ENCODE measurements at regions not wholly inside any gene's neighbourhood (a gene's known extent, or its start where the extent isn't known, plus 50 kb on each side); places are given as distances from the start of the nearest gene placed in this dataset.
A peak's percentile ranks its signal among the peaks of the same experiment; 100 is the strongest.
"Not testable (repeated sequence)": the region's sequence is repeated elsewhere in the genome, so short reads cannot be mapped to it uniquely, and the experiment has no call there.

- no peak for DNase-seq
Measured at GRCh38 chrX:46220822-46221221, 324.4 kb downstream of the ZNF674 start.

- no peak for DNase-seq
Measured at GRCh38 chrX:46218373-46218772, 326.8 kb downstream of the ZNF674 start.

- DNase-seq: no peak
Measured at GRCh38 chrX:46216406-46216805, 328.8 kb downstream of the ZNF674 start.

- no peak for DNase-seq
Measured at GRCh38 chrX:46211079-46211478, 334.1 kb downstream of the ZNF674 start.

GRCh38 chrX:46209768-46210167, 335.5 kb downstream of the ZNF674 start:
- DNase-seq: no peak

GRCh38 chrX:46209037-46209436, 336.2 kb downstream of the ZNF674 start:
- no peak for DNase-seq

GRCh38 chrX:46208225-46208854, 336.9 kb downstream of the ZNF674 start:
- no peak for DNase-seq

GRCh38 chrX:46204721-46205422, 340.3 kb downstream of the ZNF674 start:
- no peak for DNase-seq

GRCh38 chrX:46202733-46203514, 342.3 kb downstream of the ZNF674 start:
- peak in 1 of 2 experiments; percentile 11 for DNase-seq

GRCh38 chrX:46200413-46200812, 344.8 kb downstream of the ZNF674 start:
- DNase-seq: no peak

GRCh38 chrX:46198858-46199257, 346.4 kb downstream of the ZNF674 start:
- DNase-seq: no peak

- not testable (repeated sequence) for DNase-seq
Measured at GRCh38 chrX:46186811-46187106, 358.5 kb downstream of the ZNF674 start.

- DNase-seq: no peak
Measured at GRCh38 chrX:46185923-46186810, 359.1 kb downstream of the ZNF674 start.

GRCh38 chrX:46184749-46185148, 360.5 kb downstream of the ZNF674 start:
- no peak for DNase-seq

- DNase-seq: no peak
Measured at GRCh38 chrX:46180258-46180687, 364.9 kb downstream of the ZNF674 start.

- peak in 1 of 2 experiments; percentile 22 for DNase-seq
Measured at GRCh38 chrX:46179748-46180147, 365.5 kb downstream of the ZNF674 start.

- no peak for DNase-seq
Measured at GRCh38 chrX:46178763-46179162, 366.5 kb downstream of the ZNF674 start.

- no peak for DNase-seq
Measured at GRCh38 chrX:46173159-46173558, 372.1 kb downstream of the ZNF674 start.

GRCh38 chrX:46171457-46171856, 373.8 kb downstream of the ZNF674 start:
- DNase-seq: not testable (repeated sequence)

- no peak for DNase-seq
Measured at GRCh38 chrX:46169808-46170207, 375.4 kb downstream of the ZNF674 start.

- DNase-seq: no peak
Measured at GRCh38 chrX:46168254-46168653, 377.0 kb downstream of the ZNF674 start.

GRCh38 chrX:46165866-46166265, 379.4 kb downstream of the ZNF674 start:
- no peak for DNase-seq

- no peak for DNase-seq
Measured at GRCh38 chrX:46165411-46165810, 379.8 kb downstream of the ZNF674 start.
